ENCODE measurements at regions not wholly inside any gene's neighbourhood (a gene's known extent, or its start where the extent isn't known, plus 50 kb on each side); places are given as distances from the start of the nearest gene placed in this dataset.

- no peak overlapping the region for H3K27ac ChIP-seq (ENCODE audit: low read depth, low read length)
- H3K27me3 ChIP-seq (ENCODE audit: control insufficient read depth, insufficient read depth, low read length), result no peaks in the 10 kb centered on the region
- H3K36me3 ChIP-seq (ENCODE audit: control insufficient read depth, insufficient read depth, low read length), result no peaks in the 10 kb centered on the region
- no peaks in the 10 kb centered on the region; the same call in 1 of the 2 replicates for H3K4me1 ChIP-seq (ENCODE audit: control insufficient read depth, insufficient read depth, low read length)
- H3K9ac ChIP-seq (ENCODE audit: low read depth, low read length), result no peak overlapping the region
- H3K4me3 ChIP-seq (ENCODE audit: low read depth, low read length), result no peak overlapping the region
- H3K9me3 ChIP-seq (ENCODE audit: control insufficient read depth, insufficient read depth, low read length), result no peaks in the 10 kb centered on the region
These were observed 289.5 kb downstream of the SLC4A3 start for GRCh38 chr2:219916726-219917440.

DNA sequence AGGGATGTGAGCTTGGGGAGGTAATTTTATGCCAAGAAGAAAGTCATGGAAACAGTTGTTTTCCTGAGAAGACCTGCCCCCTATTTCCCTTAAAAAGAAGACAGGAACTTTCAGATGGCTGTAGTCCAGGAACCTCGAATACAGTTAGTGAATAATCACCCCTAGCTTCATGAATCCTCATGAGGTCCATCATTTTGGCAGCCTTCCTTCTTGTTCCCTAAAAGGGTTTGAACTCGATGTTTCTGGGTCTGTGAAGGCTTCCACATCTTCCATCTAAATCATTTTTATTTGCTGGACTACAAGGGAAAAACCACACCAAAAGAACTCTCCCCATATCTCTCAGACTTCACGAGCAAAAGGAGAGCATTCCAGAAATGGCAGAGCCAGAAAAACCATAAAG lies 290.8 kb downstream of the SLC4A3 start:
- Histone ChIP-seq H3K9ac (ENCODE audit: low read depth, low read length) (no peak overlapping the region), H3K4me1 (ENCODE audit: control insufficient read depth, insufficient read depth, low read length) (no peaks in the 10 kb centered on the region; the same call in 1 of the 2 replicates), H3K27ac (ENCODE audit: low read depth, low read length) (no peak overlapping the region), H3K9me3 (ENCODE audit: control insufficient read depth, insufficient read depth, low read length) (no peaks in the 10 kb centered on the region), H3K27me3 (ENCODE audit: control insufficient read depth, insufficient read depth, low read length) (no peaks in the 10 kb centered on the region), H3K36me3 (ENCODE audit: control insufficient read depth, insufficient read depth, low read length) (no peaks in the 10 kb centered on the region), H3K4me3 (ENCODE audit: low read depth, low read length) (no peak overlapping the region)

GRCh38 chr2:219918944-219919343 lies 291.5 kb downstream of the SLC4A3 start:
- Histone ChIP-seq H3K9ac (ENCODE audit: low read depth, low read length) (no peak overlapping the region), H3K27ac (ENCODE audit: low read depth, low read length) (no peak overlapping the region), H3K9me3 (ENCODE audit: control insufficient read depth, insufficient read depth, low read length) (no peaks in the 10 kb centered on the region), H3K27me3 (ENCODE audit: control insufficient read depth, insufficient read depth, low read length) (no peaks in the 10 kb centered on the region), H3K4me3 (ENCODE audit: low read depth, low read length) (no peak overlapping the region), H3K36me3 (ENCODE audit: control insufficient read depth, insufficient read depth, low read length) (no peaks in the 10 kb centered on the region), H3K4me1 (ENCODE audit: control insufficient read depth, insufficient read depth, low read length) (no peaks in the 10 kb centered on the region; the same call in 1 of the 2 replicates)

DNA sequence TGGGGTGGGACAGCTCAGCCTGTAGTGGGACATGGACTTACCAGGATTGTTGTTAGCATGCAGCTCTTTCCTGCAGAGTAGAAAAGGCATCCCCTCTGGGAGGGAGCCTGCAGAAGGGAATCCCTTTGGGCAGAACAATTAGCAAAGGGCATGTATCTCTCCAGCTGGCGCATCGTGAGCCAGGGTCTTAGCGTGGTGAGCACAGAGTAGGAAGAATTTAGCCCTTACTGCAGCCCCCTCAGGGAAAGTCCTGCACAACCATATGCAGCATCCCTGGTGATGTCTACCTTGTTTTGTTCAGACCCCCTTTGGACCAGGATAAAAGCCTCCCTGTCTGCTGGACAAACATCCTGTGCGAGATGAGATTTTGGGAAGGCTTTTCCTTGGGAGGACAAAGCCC lies 292.1 kb downstream of the SLC4A3 start:
- Histone ChIP-seq H3K36me3 (ENCODE audit: control insufficient read depth, insufficient read depth, low read length) (no peaks in the 10 kb centered on the region), H3K4me3 (ENCODE audit: low read depth, low read length) (no peak overlapping the region), H3K27ac (ENCODE audit: low read depth, low read length) (no peak overlapping the region), H3K9ac (ENCODE audit: low read depth, low read length) (no peak overlapping the region), H3K4me1 (ENCODE audit: control insufficient read depth, insufficient read depth, low read length) (no peaks in the 10 kb centered on the region; the same call in 1 of the 2 replicates), H3K27me3 (ENCODE audit: control insufficient read depth, insufficient read depth, low read length) (no peaks in the 10 kb centered on the region), H3K9me3 (ENCODE audit: control insufficient read depth, insufficient read depth, low read length) (no peaks in the 10 kb centered on the region)

GRCh38 chr2:219929835-219930234 lies 302.4 kb downstream of the SLC4A3 start:
- no peaks in the 10 kb centered on the region for H3K36me3 ChIP-seq (ENCODE audit: control insufficient read depth, insufficient read depth, low read length)
- no peak overlapping the region for H3K27ac ChIP-seq (ENCODE audit: low read depth, low read length)
- no peak overlapping the region for H3K4me3 ChIP-seq (ENCODE audit: low read depth, low read length)
- no peaks in the 10 kb centered on the region for H3K4me1 ChIP-seq (ENCODE audit: control insufficient read depth, insufficient read depth, low read length)
- no peaks in the 10 kb centered on the region for H3K9me3 ChIP-seq (ENCODE audit: control insufficient read depth, insufficient read depth, low read length)
- H3K27me3 ChIP-seq (ENCODE audit: control insufficient read depth, insufficient read depth, low read length), result no peaks in the 10 kb centered on the region
- H3K9ac ChIP-seq (ENCODE audit: low read depth, low read length), result no peak overlapping the region

DNA sequence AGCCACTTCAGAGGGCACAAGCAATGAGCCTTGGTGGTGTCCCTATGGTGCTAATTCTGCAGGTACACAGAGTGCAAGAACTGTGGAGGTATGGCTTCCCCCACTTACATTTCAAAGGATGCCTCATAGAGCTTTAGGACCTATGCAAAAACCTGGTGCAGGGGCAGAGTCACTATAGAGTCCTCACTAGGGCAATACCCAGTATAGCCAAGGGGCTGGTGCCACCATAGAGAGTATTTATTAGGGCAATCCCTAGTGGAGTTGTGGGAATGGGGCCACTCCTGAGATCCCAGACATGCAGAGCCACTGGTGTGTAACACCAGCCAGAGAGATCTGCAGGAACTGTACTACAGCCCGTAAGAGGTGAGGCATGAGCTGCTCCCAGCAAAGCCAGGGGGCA lies 312.2 kb downstream of the SLC4A3 start:
- H3K27me3 ChIP-seq (ENCODE audit: control insufficient read depth, insufficient read depth, low read length), result no peaks in the 10 kb centered on the region

DNA sequence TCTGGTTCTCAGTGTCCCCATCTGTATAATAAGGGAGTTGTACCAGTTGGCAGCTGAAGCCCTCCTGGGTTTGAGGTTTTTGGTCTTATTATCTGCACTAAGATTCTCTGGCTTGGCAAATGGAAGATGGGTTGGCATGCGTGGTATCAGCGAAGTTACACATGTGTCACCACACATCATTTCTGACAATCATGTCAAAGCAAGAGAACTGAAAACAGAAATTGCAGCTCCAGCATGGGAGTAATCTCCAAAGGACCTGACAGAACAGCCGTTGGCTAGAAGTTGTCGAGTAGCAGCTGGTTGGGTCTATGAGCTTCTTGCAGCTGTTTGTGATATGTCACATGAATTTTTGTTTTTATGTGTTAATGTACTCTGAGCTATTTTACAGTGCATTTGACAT lies 317.4 kb downstream of the SLC4A3 start:
- no peaks in the 10 kb centered on the region for H3K27me3 ChIP-seq (ENCODE audit: control insufficient read depth, insufficient read depth, low read length)
- H3K4me1 ChIP-seq (ENCODE audit: control insufficient read depth, insufficient read depth, low read length), result no peaks in the 10 kb centered on the region
- no peaks in the 10 kb centered on the region for H3K9me3 ChIP-seq (ENCODE audit: control insufficient read depth, insufficient read depth, low read length)
- no peak overlapping the region for H3K4me3 ChIP-seq (ENCODE audit: low read depth, low read length)
- H3K36me3 ChIP-seq (ENCODE audit: control insufficient read depth, insufficient read depth, low read length), result no peaks in the 10 kb centered on the region
- no peak overlapping the region for H3K27ac ChIP-seq (ENCODE audit: low read depth, low read length)
- H3K9ac ChIP-seq (ENCODE audit: low read depth, low read length), result no peak overlapping the region

More for the DNA sequence above, 312.2 kb downstream of the SLC4A3 start:
- Histone ChIP-seq H3K36me3 (ENCODE audit: control insufficient read depth, insufficient read depth, low read length) (no peaks in the 10 kb centered on the region), H3K9me3 (ENCODE audit: control insufficient read depth, insufficient read depth, low read length) (no peaks in the 10 kb centered on the region), H3K9ac (ENCODE audit: low read depth, low read length) (no peak overlapping the region), H3K27ac (ENCODE audit: low read depth, low read length) (no peak overlapping the region), H3K4me1 (ENCODE audit: control insufficient read depth, insufficient read depth, low read length) (no peaks in the 10 kb centered on the region), H3K4me3 (ENCODE audit: low read depth, low read length) (no peak overlapping the region)

DNA sequence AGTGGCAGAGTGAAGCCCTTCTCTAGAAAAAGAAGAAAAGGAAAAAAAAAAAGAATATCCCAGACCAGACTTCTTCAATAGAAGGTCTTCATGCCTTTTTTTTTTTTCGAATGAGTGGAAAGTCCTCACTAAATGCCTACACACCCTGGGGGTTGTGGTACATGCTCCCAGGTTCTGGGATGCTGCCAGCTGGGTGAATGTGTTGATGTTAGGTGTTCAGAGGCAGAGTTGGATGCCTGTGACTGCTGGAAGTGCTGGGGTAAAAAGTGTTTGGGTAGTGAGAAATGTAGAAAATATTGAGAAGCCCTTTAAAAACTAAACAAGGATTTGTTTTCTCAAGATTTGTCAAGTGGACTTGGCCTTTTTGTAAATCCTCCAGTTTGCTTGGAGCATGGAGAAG lies 318.6 kb downstream of the SLC4A3 start:
- Histone ChIP-seq H3K9me3 (ENCODE audit: control insufficient read depth, insufficient read depth, low read length) (no peaks in the 10 kb centered on the region), H3K9ac (ENCODE audit: low read depth, low read length) (no peak overlapping the region), H3K4me1 (ENCODE audit: control insufficient read depth, insufficient read depth, low read length) (no peaks in the 10 kb centered on the region), H3K36me3 (ENCODE audit: control insufficient read depth, insufficient read depth, low read length) (no peaks in the 10 kb centered on the region), H3K4me3 (ENCODE audit: low read depth, low read length) (no peak overlapping the region), H3K27me3 (ENCODE audit: control insufficient read depth, insufficient read depth, low read length) (no peaks in the 10 kb centered on the region), H3K27ac (ENCODE audit: low read depth, low read length) (no peak overlapping the region)

DNA sequence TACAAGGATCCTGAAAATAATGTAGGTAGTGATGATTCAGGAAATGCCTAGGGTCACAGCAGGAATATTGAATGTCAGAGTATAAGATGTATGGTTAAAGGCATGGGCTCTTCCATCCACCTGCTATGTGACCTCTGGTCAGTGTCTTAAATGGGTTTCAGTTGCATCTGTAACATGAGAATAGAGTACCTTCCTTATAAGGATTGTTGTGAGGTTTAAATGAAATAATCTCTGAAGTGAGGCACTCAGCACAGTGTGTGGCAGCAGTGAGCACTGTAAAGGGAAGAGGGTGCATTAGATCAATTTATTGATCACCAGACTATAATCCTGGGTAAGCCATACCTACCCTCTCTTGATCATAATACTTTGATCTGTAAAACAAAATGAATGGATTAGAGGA lies 319.1 kb downstream of the SLC4A3 start:
- Histone ChIP-seq H3K27me3 (ENCODE audit: control insufficient read depth, insufficient read depth, low read length) (no peaks in the 10 kb centered on the region), H3K9ac (ENCODE audit: low read depth, low read length) (no peak overlapping the region), H3K4me1 (ENCODE audit: control insufficient read depth, insufficient read depth, low read length) (no peaks in the 10 kb centered on the region), H3K9me3 (ENCODE audit: control insufficient read depth, insufficient read depth, low read length) (no peaks in the 10 kb centered on the region), H3K4me3 (ENCODE audit: low read depth, low read length) (no peak overlapping the region), H3K36me3 (ENCODE audit: control insufficient read depth, insufficient read depth, low read length) (no peaks in the 10 kb centered on the region), H3K27ac (ENCODE audit: low read depth, low read length) (no peak overlapping the region)

GRCh38 chr2:219947575-219947974 lies 320.1 kb downstream of the SLC4A3 start:
- no peak overlapping the region for H3K27ac ChIP-seq (ENCODE audit: low read depth, low read length)

GRCh38 chr2:219949053-219949452 lies 321.6 kb downstream of the SLC4A3 start:
- no peaks in the 10 kb centered on the region for H3K36me3 ChIP-seq (ENCODE audit: control insufficient read depth, insufficient read depth, low read length)
- H3K4me3 ChIP-seq (ENCODE audit: low read depth, low read length), result no peak overlapping the region
- H3K9ac ChIP-seq (ENCODE audit: low read depth, low read length), result no peak overlapping the region

More at GRCh38 chr2:219947575-219947974, 320.1 kb downstream of the SLC4A3 start:
- H3K27me3 ChIP-seq (ENCODE audit: control insufficient read depth, insufficient read depth, low read length), result no peaks in the 10 kb centered on the region
- H3K9me3 ChIP-seq (ENCODE audit: control insufficient read depth, insufficient read depth, low read length), result no peaks in the 10 kb centered on the region
- H3K4me1 ChIP-seq (ENCODE audit: control insufficient read depth, insufficient read depth, low read length), result no peaks in the 10 kb centered on the region
- H3K36me3 ChIP-seq (ENCODE audit: control insufficient read depth, insufficient read depth, low read length), result no peaks in the 10 kb centered on the region
- H3K4me3 ChIP-seq (ENCODE audit: low read depth, low read length), result no peak overlapping the region
- no peak overlapping the region for H3K9ac ChIP-seq (ENCODE audit: low read depth, low read length)

More at GRCh38 chr2:219949053-219949452, 321.6 kb downstream of the SLC4A3 start:
- Histone ChIP-seq H3K9me3 (ENCODE audit: control insufficient read depth, insufficient read depth, low read length) (no peaks in the 10 kb centered on the region), H3K27me3 (ENCODE audit: control insufficient read depth, insufficient read depth, low read length) (no peaks in the 10 kb centered on the region), H3K27ac (ENCODE audit: low read depth, low read length) (no peak overlapping the region), H3K4me1 (ENCODE audit: control insufficient read depth, insufficient read depth, low read length) (no peaks in the 10 kb centered on the region)

All from HUES48 (cell line).